IMR-90 (cell line): ENCODE measurements at regions not wholly inside any gene's neighbourhood (a gene's known extent, or its start where the extent isn't known, plus 50 kb on each side); places are given as distances from the start of the nearest gene placed in this dataset.

Source experiments
- ATAC-seq: fragments of 200-7000 bp; cut with Tn5 transposase; 2 replicates; pipeline ENCODE4 v1.9.1; 2020; ENCODE audit warnings: low read depth, mild to moderate bottlenecking, moderate library complexity
- BruUV-seq: library from RNA; stranded (reverse); fragments of 400-500 nt; replicated peaks from 2 replicates; lab custom pipeline; 2021; lab: Mats Ljungman, UMichigan
- CTCF ChIA-PET: fragments of 300-600 bp; formaldehyde crosslinking; extraction: SDS; loops from one replicate; lab custom pipeline; 2021; ENCODE audit warnings: antibody characterized with exemption; lab: Yijun Ruan, JAX
- POLR2A ChIA-PET: fragments of 300-600 bp; sonication (Branson Sonifier 250); formaldehyde crosslinking; loops from one replicate; lab custom pipeline; 2022; ENCODE audit warnings: antibody characterized with exemption; ENCODE audit not compliant: unreplicated experiment; lab: Charles Lee
- DNase-seq: peaks from one replicate; pipeline ENCODE4 v3.0.0; 2013
- H2AFZ ChIP-seq: replicated peaks from 2 replicates; pipeline ENCODE3; 2013; ENCODE audit warnings: low read length, mild to moderate bottlenecking; ENCODE audit not compliant: poor library complexity
- H2AK5ac ChIP-seq: 2 replicates; pipeline ENCODE4 v1.6.1; 2013; ENCODE audit warnings: low read depth, low read length, inconsistent platforms
- H2AK9ac ChIP-seq: replicated peaks from 2 replicates; pipeline ENCODE3; 2013; ENCODE audit warnings: mild to moderate bottlenecking, low read depth, low read length, moderate library complexity; ENCODE audit not compliant: poor library complexity
- H2BK120ac ChIP-seq: 2 replicates; pipeline ENCODE4 v1.6.1; 2013; ENCODE audit warnings: low read depth, low read length, inconsistent platforms
- H2BK15ac ChIP-seq: 3 replicates; pipeline ENCODE4 v1.6.1; 2013; ENCODE audit warnings: low read depth, low read length, inconsistent platforms
- H2BK20ac ChIP-seq: 2 replicates; pipeline ENCODE4 v1.6.1; 2013; ENCODE audit warnings: low read depth, mild to moderate bottlenecking, inconsistent platforms, low read length, moderate library complexity
- H2BK5ac ChIP-seq: 2 replicates; pipeline ENCODE4 v1.6.1; 2013; ENCODE audit warnings: mild to moderate bottlenecking, low read depth, low read length, inconsistent platforms; ENCODE audit not compliant: poor library complexity, severe bottlenecking
- H3K14ac ChIP-seq: replicated peaks from 2 replicates; pipeline ENCODE4 v1.6.1; 2013; ENCODE audit warnings: low read depth, low read length, inconsistent platforms
- H3K18ac ChIP-seq: 2 replicates; pipeline ENCODE4 v1.6.1; 2013; ENCODE audit warnings: low read depth, low read length, control low read depth
- H3K23ac ChIP-seq: 2 replicates; pipeline ENCODE4 v1.6.1; 2013; ENCODE audit warnings: low read depth, low read length, inconsistent platforms
- H3K27ac ChIP-seq: 2 replicates; pipeline ENCODE4 v1.5.1; 2013; ENCODE audit warnings: mild to moderate bottlenecking, control low read depth, low read length; ENCODE audit not compliant: insufficient read depth
- H3K27me3 ChIP-seq: 2 replicates; pipeline ENCODE4 v1.6.1; 2013; ENCODE audit warnings: low read length; ENCODE audit not compliant: control insufficient read depth, insufficient read depth
- H3K36me3 ChIP-seq: 2 replicates; pipeline ENCODE4 v1.6.1; 2013; ENCODE audit warnings: low read length, mixed read lengths; ENCODE audit not compliant: control insufficient read depth, insufficient read depth
- H3K4ac ChIP-seq: 2 replicates; pipeline ENCODE4 v1.6.1; 2013; ENCODE audit warnings: low read depth, low read length, inconsistent platforms
- H3K4me1 ChIP-seq: 2 replicates; pipeline ENCODE4 v1.6.1; 2013; ENCODE audit warnings: low read length, mixed read lengths; ENCODE audit not compliant: control insufficient read depth, insufficient read depth
- H3K4me2 ChIP-seq: 2 replicates; pipeline ENCODE4 v1.6.1; 2013; ENCODE audit warnings: low read depth, mild to moderate bottlenecking, control low read depth, low read length, moderate library complexity
- H3K4me3 ChIP-seq: 2 replicates; pipeline ENCODE4 v1.5.1; 2013; ENCODE audit warnings: low read depth, mild to moderate bottlenecking, control low read depth, low read length, moderate library complexity; ENCODE audit not compliant: insufficient read depth
- H3K56ac ChIP-seq: 2 replicates; pipeline ENCODE4 v1.6.1; 2013; ENCODE audit warnings: low read length, inconsistent platforms; ENCODE audit not compliant: insufficient read depth; ENCODE audit errors: extremely low read depth
- H3K79me1 ChIP-seq, 2 experiments: 2 replicates each; pipeline ENCODE4 v1.6.1; 2013; ENCODE audit warnings: low read length in 2 of 2, inconsistent platforms in 1 of 2, low read depth in 1 of 2
- H3K9ac ChIP-seq: 2 replicates; pipeline ENCODE4 v1.6.1; 2013; ENCODE audit warnings: low read depth, low read length, control low read depth
- H3K9me1 ChIP-seq: 2 replicates; pipeline ENCODE4 v1.6.1; 2013; ENCODE audit warnings: low read length, inconsistent platforms; ENCODE audit not compliant: insufficient read depth
- H3K9me3 ChIP-seq: 2 replicates; pipeline ENCODE4 v1.6.1; 2013; ENCODE audit warnings: low read length; ENCODE audit not compliant: control insufficient read depth, insufficient read depth
- H4K20me1 ChIP-seq: 2 replicates; pipeline ENCODE4 v1.6.1; 2013; ENCODE audit warnings: low read length, inconsistent platforms; ENCODE audit not compliant: insufficient read depth
- H4K5ac ChIP-seq: 2 replicates; pipeline ENCODE4 v1.6.1; 2013; ENCODE audit warnings: mild to moderate bottlenecking, low read depth, low read length, control low read depth
- H4K8ac ChIP-seq, 2 experiments: 2 replicates each; pipeline ENCODE4 v1.6.1; 2013; ENCODE audit warnings: low read depth in 2 of 2, low read length in 2 of 2, control low read depth in 1 of 2, inconsistent platforms in 1 of 2
- H4K91ac ChIP-seq: 2 replicates; pipeline ENCODE4 v1.6.1; 2013; ENCODE audit warnings: low read depth, low read length, inconsistent platforms; ENCODE audit not compliant: insufficient read depth
- BHLHE40 ChIP-seq: fragments of 150-350 bp; IDR thresholded peaks from 2 replicates; pipeline ENCODE4 v1.6.1; 2016; ENCODE audit warnings: mild to moderate bottlenecking, low read depth, low read length
- CEBPB ChIP-seq: IDR thresholded peaks from 2 replicates; pipeline ENCODE4 v1.6.1; 2012; ENCODE audit warnings: low read depth, low read length, improper control_type of control experiment
- CHD1 ChIP-seq: IDR thresholded peaks from 2 replicates; pipeline ENCODE4 v1.6.1; 2012; ENCODE audit warnings: low read depth, low read length, improper control_type of control experiment
- CTCF ChIP-seq: conservative IDR thresholded peaks from 2 replicates; pipeline ENCODE4 v1.5.1; 2012; ENCODE audit warnings: mild to moderate bottlenecking, low read depth, low read length, improper control_type of control experiment
- MAFK ChIP-seq: IDR thresholded peaks from 2 replicates; pipeline ENCODE4 v1.6.1; 2012; ENCODE audit warnings: low read depth, low read length, improper control_type of control experiment
- MAZ ChIP-seq: IDR thresholded peaks from 2 replicates; pipeline ENCODE4 v1.6.1; 2012; ENCODE audit warnings: low read depth, mild to moderate bottlenecking, low read length, improper control_type of control experiment, moderate library complexity, borderline replicate concordance
- MXI1 ChIP-seq: IDR thresholded peaks from 2 replicates; pipeline ENCODE4 v1.6.1; 2012; ENCODE audit warnings: low read depth, mild to moderate bottlenecking, low read length, moderate library complexity, borderline replicate concordance
- NFE2L2 ChIP-seq: fragments of 150-350 bp; IDR thresholded peaks from 2 replicates; pipeline ENCODE4 v1.6.1; 2016; ENCODE audit warnings: low read depth, mild to moderate bottlenecking, low read length
- POLR2A ChIP-seq: IDR thresholded peaks from 2 replicates; pipeline ENCODE4 v1.6.1; 2012; ENCODE audit warnings: mild to moderate bottlenecking, low read depth, low read length
- RAD21 ChIP-seq: IDR thresholded peaks from 2 replicates; pipeline ENCODE4 v1.6.1; 2012; ENCODE audit warnings: low read length, improper control_type of control experiment
- RCOR1 ChIP-seq: IDR thresholded peaks from 2 replicates; pipeline ENCODE4 v1.6.1; 2012; ENCODE audit warnings: mild to moderate bottlenecking, low read length, improper control_type of control experiment; ENCODE audit not compliant: insufficient replicate concordance
- RFX5 ChIP-seq: IDR thresholded peaks from 2 replicates; pipeline ENCODE4 v1.8.0; 2012; ENCODE audit warnings: low read depth, mild to moderate bottlenecking, low read length, moderate library complexity
- SMC3 ChIP-seq: fragments of 150-350 bp; IDR thresholded peaks from 2 replicates; pipeline ENCODE4 v1.6.1; 2016; ENCODE audit warnings: low read depth, mild to moderate bottlenecking, antibody characterized with exemption, low read length, moderate library complexity
- dilution Hi-C: fragments of 300-500 bp; cut with HindIII; formaldehyde crosslinking; loops from one replicate; pipeline ENCODE4 v1.14.3; 2018; ENCODE audit warnings: low sequenced_read_pairs; ENCODE audit not compliant: unreplicated experiment
- in situ Hi-C: fragments of 300-500 bp; cut with MboI; formaldehyde crosslinking; loops from 3 replicates; pipeline ENCODE4 v1.14.3; 2019; ENCODE audit warnings: low sequenced_read_pairs, inconsistent platforms, mixed read lengths
- intact Hi-C: fragments of 100-400 bp; cut with micrococcal nuclease; formaldehyde crosslinking; loops from 2 replicates; pipeline ENCODE4 v1.10.0; 2022
- TF ChIP-seq, protein P1 (sequence below): fragments of 150-350 bp; IDR thresholded peaks from 2 replicates; pipeline ENCODE4 v1.6.1; 2016; ENCODE audit warnings: low read depth, mild to moderate bottlenecking, low read length, moderate library complexity, borderline replicate concordance

GRCh38 chr4:31959972-31960371 is 1239.8 kb downstream of the PCDH7 start:
- dilution Hi-C loops: no loop called here
- no peak overlapping the region for H2AFZ ChIP-seq
- CTCF ChIA-PET: no interaction called here

More at GRCh38 chr4:31959972-31960371, 1239.8 kb downstream of the PCDH7 start:
- no peaks in the 10 kb centered on the region for H3K4me1 ChIP-seq
- H2BK20ac ChIP-seq: no peak overlapping the region
- H3K9ac ChIP-seq: no peak overlapping the region
- H2BK5ac ChIP-seq: no peak overlapping the region
- no peaks in the 10 kb centered on the region for H4K20me1 ChIP-seq
- no peak overlapping the region for H3K56ac ChIP-seq
- H3K4ac ChIP-seq: no peak overlapping the region
- no peak for ATAC-seq
- TF ChIP-seq NFE2L2: no peak
- TF ChIP-seq RAD21: no peak
- TF ChIP-seq CEBPB: no peak
- TF ChIP-seq SMC3: no peak
- TF ChIP-seq, protein P1, sequence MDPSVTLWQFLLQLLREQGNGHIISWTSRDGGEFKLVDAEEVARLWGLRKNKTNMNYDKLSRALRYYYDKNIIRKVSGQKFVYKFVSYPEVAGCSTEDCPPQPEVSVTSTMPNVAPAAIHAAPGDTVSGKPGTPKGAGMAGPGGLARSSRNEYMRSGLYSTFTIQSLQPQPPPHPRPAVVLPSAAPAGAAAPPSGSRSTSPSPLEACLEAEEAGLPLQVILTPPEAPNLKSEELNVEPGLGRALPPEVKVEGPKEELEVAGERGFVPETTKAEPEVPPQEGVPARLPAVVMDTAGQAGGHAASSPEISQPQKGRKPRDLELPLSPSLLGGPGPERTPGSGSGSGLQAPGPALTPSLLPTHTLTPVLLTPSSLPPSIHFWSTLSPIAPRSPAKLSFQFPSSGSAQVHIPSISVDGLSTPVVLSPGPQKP: no peak
- no peak for TF ChIP-seq MAZ
- no peak for TF ChIP-seq POLR2A
- TF ChIP-seq MAFK: no peak
- no peak for TF ChIP-seq RCOR1
- no peak for TF ChIP-seq MXI1
- TF ChIP-seq RFX5: no peak
- no peak for TF ChIP-seq CTCF
- no peak for TF ChIP-seq CHD1
- TF ChIP-seq BHLHE40: no peak
- no peaks in the 10 kb centered on the region for H3K79me1 ChIP-seq
- H3K36me3 ChIP-seq: no peaks in the 10 kb centered on the region
- no peak overlapping the region for H3K4me3 ChIP-seq
- H3K23ac ChIP-seq: no peak overlapping the region
- no peak overlapping the region for H2AK9ac ChIP-seq
- no TSS peak for BruUV-seq
- H2AK5ac ChIP-seq: no peak overlapping the region
- H3K9me1 ChIP-seq: no peaks in the 10 kb centered on the region
- H4K8ac ChIP-seq: no peak overlapping the region
- no peak overlapping the region for H3K27ac ChIP-seq
- H3K14ac ChIP-seq: no peak overlapping the region
- intact Hi-C loops: no loop called here
- in situ Hi-C loops: no loop called here
- H4K91ac ChIP-seq: no peak overlapping the region
- no peak overlapping the region for H3K18ac ChIP-seq
- no peaks in the 10 kb centered on the region for H3K27me3 ChIP-seq
- H2BK15ac ChIP-seq: no peak overlapping the region
- POLR2A ChIA-PET: no interaction called here
- H3K4me2 ChIP-seq: no peak overlapping the region
- no peak for DNase-seq
- no peak overlapping the region for H4K5ac ChIP-seq
- no peak overlapping the region for H2BK120ac ChIP-seq
- peaks cover 2% of the 10 kb centered on the region; the same call in 1 of the 2 replicates for H3K9me3 ChIP-seq
